ENCODE measurements at regions not wholly inside any gene's neighbourhood (a gene's known extent, or its start where the extent isn't known, plus 50 kb on each side); places are given as distances from the start of the nearest gene placed in this dataset.

DNA sequence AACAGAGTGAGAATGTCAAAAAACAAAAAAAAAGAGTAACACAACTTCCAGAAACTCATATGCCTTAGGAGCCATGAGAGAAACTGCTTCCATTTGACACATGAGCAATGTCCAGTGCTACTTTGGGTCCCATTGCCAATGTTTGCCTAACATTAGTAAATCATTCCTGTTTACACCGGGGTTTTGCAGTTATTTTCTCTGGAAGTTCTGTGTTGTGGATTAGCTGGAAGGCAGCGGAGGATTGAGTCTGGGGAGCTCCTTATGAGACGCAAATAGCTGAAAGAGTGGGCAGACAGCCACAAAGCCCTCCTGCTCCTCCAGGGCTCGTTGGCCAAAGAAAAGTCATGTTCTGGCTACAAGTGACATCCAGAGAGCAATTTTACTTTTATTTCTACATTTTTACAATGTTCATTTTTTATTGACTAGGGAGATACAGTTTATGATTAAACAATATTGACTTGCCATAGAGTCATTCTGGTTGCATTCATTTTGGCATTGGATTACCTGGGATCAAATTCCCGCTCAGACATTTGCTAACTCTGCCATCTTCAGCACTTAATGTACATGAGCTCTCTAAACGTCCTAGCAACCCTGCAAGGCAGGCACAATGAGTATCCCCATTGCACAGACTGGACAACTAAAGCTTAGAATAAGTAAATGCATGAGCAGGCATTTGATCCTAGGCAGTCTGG is 66.4 kb upstream of the GALNT2 start:
- H3K27me3 ChIP-seq (ENCODE audit: control insufficient read depth in 4 of 4, insufficient read depth in 4 of 4, low read length in 3 of 4) = no peaks in the 10 kb centered on the region
- H3K4me3 ChIP-seq (ENCODE audit: low read depth in 1 of 3, low read length in 3 of 3) = no peak overlapping the region
- peak overlapping the region in 1 of 2 donors; percentile 34 for H3K27ac ChIP-seq (ENCODE audit: low read depth in 1 of 2, low read length in 2 of 2)
- H3K9me3 ChIP-seq (ENCODE audit: control insufficient read depth in 4 of 4, low read length in 3 of 4) = no peaks in the 10 kb centered on the region
- no peak for DNase-seq (ENCODE audit: low spot score)
- 29% methylated on average over 6 of the region's 6 CpGs for WGBS
- no peaks in the 10 kb centered on the region for H3K36me3 ChIP-seq (ENCODE audit: control insufficient read depth in 4 of 4, insufficient read depth in 3 of 4, low read depth in 1 of 4, low read length in 3 of 4)
- H3K9ac ChIP-seq (ENCODE audit: low read depth in 1 of 2, low read length in 2 of 2) = no peak overlapping the region
- TF ChIP-seq EGR1 (IDR thresholded peaks at IDR 0.05; ENCODE audit: low read depth in 2 of 2) = no peak
- TF ChIP-seq, protein P1, sequence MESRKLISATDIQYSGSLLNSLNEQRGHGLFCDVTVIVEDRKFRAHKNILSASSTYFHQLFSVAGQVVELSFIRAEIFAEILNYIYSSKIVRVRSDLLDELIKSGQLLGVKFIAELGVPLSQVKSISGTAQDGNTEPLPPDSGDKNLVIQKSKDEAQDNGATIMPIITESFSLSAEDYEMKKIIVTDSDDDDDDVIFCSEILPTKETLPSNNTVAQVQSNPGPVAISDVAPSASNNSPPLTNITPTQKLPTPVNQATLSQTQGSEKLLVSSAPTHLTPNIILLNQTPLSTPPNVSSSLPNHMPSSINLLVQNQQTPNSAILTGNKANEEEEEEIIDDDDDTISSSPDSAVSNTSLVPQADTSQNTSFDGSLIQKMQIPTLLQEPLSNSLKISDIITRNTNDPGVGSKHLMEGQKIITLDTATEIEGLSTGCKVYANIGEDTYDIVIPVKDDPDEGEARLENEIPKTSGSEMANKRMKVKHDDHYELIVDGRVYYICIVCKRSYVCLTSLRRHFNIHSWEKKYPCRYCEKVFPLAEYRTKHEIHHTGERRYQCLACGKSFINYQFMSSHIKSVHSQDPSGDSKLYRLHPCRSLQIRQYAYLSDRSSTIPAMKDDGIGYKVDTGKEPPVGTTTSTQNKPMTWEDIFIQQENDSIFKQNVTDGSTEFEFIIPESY (IDR thresholded peaks at IDR 0.05) = peak; percentile 23
- no peak for TF ChIP-seq GABPA (IDR thresholded peaks at IDR 0.05 in 1 of 2, conservative IDR thresholded peaks at IDR 0.05 in 1 of 2)
- TF ChIP-seq, protein P2, sequence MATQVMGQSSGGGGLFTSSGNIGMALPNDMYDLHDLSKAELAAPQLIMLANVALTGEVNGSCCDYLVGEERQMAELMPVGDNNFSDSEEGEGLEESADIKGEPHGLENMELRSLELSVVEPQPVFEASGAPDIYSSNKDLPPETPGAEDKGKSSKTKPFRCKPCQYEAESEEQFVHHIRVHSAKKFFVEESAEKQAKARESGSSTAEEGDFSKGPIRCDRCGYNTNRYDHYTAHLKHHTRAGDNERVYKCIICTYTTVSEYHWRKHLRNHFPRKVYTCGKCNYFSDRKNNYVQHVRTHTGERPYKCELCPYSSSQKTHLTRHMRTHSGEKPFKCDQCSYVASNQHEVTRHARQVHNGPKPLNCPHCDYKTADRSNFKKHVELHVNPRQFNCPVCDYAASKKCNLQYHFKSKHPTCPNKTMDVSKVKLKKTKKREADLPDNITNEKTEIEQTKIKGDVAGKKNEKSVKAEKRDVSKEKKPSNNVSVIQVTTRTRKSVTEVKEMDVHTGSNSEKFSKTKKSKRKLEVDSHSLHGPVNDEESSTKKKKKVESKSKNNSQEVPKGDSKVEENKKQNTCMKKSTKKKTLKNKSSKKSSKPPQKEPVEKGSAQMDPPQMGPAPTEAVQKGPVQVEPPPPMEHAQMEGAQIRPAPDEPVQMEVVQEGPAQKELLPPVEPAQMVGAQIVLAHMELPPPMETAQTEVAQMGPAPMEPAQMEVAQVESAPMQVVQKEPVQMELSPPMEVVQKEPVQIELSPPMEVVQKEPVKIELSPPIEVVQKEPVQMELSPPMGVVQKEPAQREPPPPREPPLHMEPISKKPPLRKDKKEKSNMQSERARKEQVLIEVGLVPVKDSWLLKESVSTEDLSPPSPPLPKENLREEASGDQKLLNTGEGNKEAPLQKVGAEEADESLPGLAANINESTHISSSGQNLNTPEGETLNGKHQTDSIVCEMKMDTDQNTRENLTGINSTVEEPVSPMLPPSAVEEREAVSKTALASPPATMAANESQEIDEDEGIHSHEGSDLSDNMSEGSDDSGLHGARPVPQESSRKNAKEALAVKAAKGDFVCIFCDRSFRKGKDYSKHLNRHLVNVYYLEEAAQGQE (IDR thresholded peaks at IDR 0.05) = peak; percentile 15
- TF ChIP-seq YY1 (IDR thresholded peaks at IDR 0.05) = peak; percentile 76
- TF ChIP-seq SP1 (IDR thresholded peaks at IDR 0.05) = peak; percentile 45
- TF ChIP-seq TAF1 (conservative IDR thresholded peaks at IDR 0.05) = no peak
- TF ChIP-seq, protein P3, sequence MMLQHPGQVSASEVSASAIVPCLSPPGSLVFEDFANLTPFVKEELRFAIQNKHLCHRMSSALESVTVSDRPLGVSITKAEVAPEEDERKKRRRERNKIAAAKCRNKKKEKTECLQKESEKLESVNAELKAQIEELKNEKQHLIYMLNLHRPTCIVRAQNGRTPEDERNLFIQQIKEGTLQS (IDR thresholded peaks at IDR 0.05) = no peak
- TF ChIP-seq, protein P4, sequence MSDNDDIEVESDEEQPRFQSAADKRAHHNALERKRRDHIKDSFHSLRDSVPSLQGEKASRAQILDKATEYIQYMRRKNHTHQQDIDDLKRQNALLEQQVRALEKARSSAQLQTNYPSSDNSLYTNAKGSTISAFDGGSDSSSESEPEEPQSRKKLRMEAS (IDR thresholded peaks at IDR 0.05) = peak; percentile 55
- TF ChIP-seq, protein P5, sequence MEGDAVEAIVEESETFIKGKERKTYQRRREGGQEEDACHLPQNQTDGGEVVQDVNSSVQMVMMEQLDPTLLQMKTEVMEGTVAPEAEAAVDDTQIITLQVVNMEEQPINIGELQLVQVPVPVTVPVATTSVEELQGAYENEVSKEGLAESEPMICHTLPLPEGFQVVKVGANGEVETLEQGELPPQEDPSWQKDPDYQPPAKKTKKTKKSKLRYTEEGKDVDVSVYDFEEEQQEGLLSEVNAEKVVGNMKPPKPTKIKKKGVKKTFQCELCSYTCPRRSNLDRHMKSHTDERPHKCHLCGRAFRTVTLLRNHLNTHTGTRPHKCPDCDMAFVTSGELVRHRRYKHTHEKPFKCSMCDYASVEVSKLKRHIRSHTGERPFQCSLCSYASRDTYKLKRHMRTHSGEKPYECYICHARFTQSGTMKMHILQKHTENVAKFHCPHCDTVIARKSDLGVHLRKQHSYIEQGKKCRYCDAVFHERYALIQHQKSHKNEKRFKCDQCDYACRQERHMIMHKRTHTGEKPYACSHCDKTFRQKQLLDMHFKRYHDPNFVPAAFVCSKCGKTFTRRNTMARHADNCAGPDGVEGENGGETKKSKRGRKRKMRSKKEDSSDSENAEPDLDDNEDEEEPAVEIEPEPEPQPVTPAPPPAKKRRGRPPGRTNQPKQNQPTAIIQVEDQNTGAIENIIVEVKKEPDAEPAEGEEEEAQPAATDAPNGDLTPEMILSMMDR (IDR thresholded peaks at IDR 0.05; ENCODE audit: low read depth, low read length, missing input control) = no peak
- no peak for TF ChIP-seq HNF4G (IDR thresholded peaks at IDR 0.05)
- TF ChIP-seq NR2F2 (IDR thresholded peaks at IDR 0.05) = no peak
- peak; percentile 34 to 58 for TF ChIP-seq HNF4A (conservative IDR thresholded peaks at IDR 0.05)
- TF ChIP-seq FOXA2 (IDR thresholded peaks at IDR 0.05) = no peak
- TF ChIP-seq RXRA (IDR thresholded peaks at IDR 0.05) = peak in 1 of 2 donors; percentile 38
- peak; percentile 37 for TF ChIP-seq FOXA1 (IDR thresholded peaks at IDR 0.05)
- H3K4me1 ChIP-seq (ENCODE audit: control insufficient read depth in 4 of 4, insufficient read depth in 4 of 4, low read length in 3 of 4) = peaks cover 8 to 11% (median 9%) of the 10 kb centered on the region in 4 donors

Data from liver (tissue), 8 donors.